MM.1S (cell line): ENCODE measurements at regions not wholly inside any gene's neighbourhood (a gene's known extent, or its start where the extent isn't known, plus 50 kb on each side); places are given as distances from the start of the nearest gene placed in this dataset.

ENCODE experiments used
- DNase-seq: peaks from one replicate; pipeline ENCODE4 v3.0.0-alpha.2; 2015
- H2AFZ ChIP-seq: fragments of 300-600 bp; sonication (generic); 2 replicates; pipeline ENCODE4 v1.6.0; 2016; ENCODE audit warnings: antibody characterized with exemption, low read length
- H3F3A ChIP-seq: fragments of 300-600 bp; sonication (generic); 2 replicates; pipeline ENCODE4 v1.6.1; 2016; ENCODE audit warnings: mild to moderate bottlenecking, antibody characterized with exemption, low read length, moderate library complexity, mixed read lengths; ENCODE audit not compliant: insufficient read depth
- H3K27ac ChIP-seq: fragments of 300-600 bp; sonication (generic); 2 replicates; pipeline ENCODE4 v1.5.1; 2016; ENCODE audit warnings: mild to moderate bottlenecking, low read length
- H3K27me3 ChIP-seq: fragments of 300-600 bp; sonication (generic); replicated peaks from 2 replicates; pipeline ENCODE4 v1.6.0; 2016; ENCODE audit warnings: low read length; ENCODE audit not compliant: insufficient read depth
- H3K36me3 ChIP-seq: fragments of 300-600 bp; sonication (generic); replicated peaks from 2 replicates; pipeline ENCODE4 v1.6.1; 2016; ENCODE audit warnings: mild to moderate bottlenecking, low read length, mixed read lengths; ENCODE audit not compliant: insufficient read depth
- H3K4me1 ChIP-seq: fragments of 300-600 bp; sonication (generic); 2 replicates; pipeline ENCODE4 v1.6.1; 2016; ENCODE audit warnings: low read length, mixed read lengths
- H3K4me2 ChIP-seq: fragments of 300-600 bp; sonication (generic); 2 replicates; pipeline ENCODE4 v1.6.0; 2016; ENCODE audit warnings: low read depth, low read length
- H3K4me3 ChIP-seq: fragments of 300-600 bp; sonication (generic); 2 replicates; pipeline ENCODE4 v1.5.1; 2016; ENCODE audit warnings: low read length, mixed read lengths
- H3K79me2 ChIP-seq: fragments of 300-600 bp; sonication (generic); 2 replicates; pipeline ENCODE4 v1.6.1; 2016; ENCODE audit warnings: mixed run types, low read length, mixed read lengths
- H3K9ac ChIP-seq: fragments of 300-600 bp; sonication (generic); 2 replicates; pipeline ENCODE4 v1.6.1; 2016; ENCODE audit warnings: low read length, mixed read lengths
- H3K9me2 ChIP-seq: fragments of 300-600 bp; sonication (generic); replicated peaks from 2 replicates; pipeline ENCODE4 v1.6.1; 2016; ENCODE audit warnings: mild to moderate bottlenecking, low read length, mixed read lengths; ENCODE audit not compliant: insufficient read depth
- H3K9me3 ChIP-seq: fragments of 300-600 bp; sonication (generic); replicated peaks from 2 replicates; pipeline ENCODE4 v1.6.1; 2016; ENCODE audit warnings: mild to moderate bottlenecking, low read length, mixed read lengths; ENCODE audit not compliant: insufficient read depth
- H4K20me1 ChIP-seq: fragments of 300-600 bp; sonication (generic); 2 replicates; pipeline ENCODE4 v1.6.1; 2016; ENCODE audit warnings: mild to moderate bottlenecking, low read length, moderate library complexity, mixed read lengths; ENCODE audit not compliant: insufficient read depth
- CTCF ChIP-seq: fragments of 300-600 bp; sonication (generic); IDR thresholded peaks from 2 replicates; pipeline ENCODE4 v1.5.1; 2016; ENCODE audit warnings: antibody characterized with exemption, low read length, mixed read lengths
- EZH2 ChIP-seq: fragments of 300-600 bp; sonication (generic); optimal IDR thresholded peaks from 2 replicates; pipeline ENCODE3; 2017; ENCODE audit warnings: low read depth, mild to moderate bottlenecking, antibody characterized with exemption, low read length, mixed read lengths
- EZH2phosphoT487 ChIP-seq: fragments of 300-600 bp; sonication (generic); IDR thresholded peaks from 2 replicates; pipeline ENCODE4 v1.6.1; 2018; ENCODE audit warnings: antibody characterized with exemption, low read length

DNA sequence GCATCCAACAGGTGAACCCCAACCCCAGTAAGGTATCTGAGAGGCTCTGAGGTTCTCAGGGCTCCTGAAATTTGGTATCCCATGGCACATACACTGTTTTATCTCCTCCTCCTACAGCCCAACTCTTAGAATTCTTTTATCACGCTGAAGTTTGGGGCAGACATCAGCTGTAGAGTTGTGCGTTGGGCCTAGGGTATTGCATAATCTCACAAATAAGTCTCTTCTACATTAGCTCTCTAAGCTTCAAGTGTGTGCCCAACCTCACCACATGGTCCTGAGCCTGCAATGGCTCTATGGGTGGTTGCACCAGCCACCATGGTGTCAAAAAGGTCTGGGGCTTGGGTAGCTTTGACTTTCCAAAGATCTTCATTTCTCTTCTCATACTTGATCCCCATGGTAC, 603.0 kb downstream of the BUD13 start:
- H3K79me2 ChIP-seq = no peaks in the 10 kb centered on the region
- no peak overlapping the region for H3K4me3 ChIP-seq
- no peaks in the 10 kb centered on the region for H3K36me3 ChIP-seq
- H3F3A ChIP-seq = no peaks in the 10 kb centered on the region
- H3K27ac ChIP-seq = no peak overlapping the region
- H3K4me2 ChIP-seq = no peak overlapping the region
- no peaks in the 10 kb centered on the region for H3K27me3 ChIP-seq
- TF ChIP-seq EZH2phosphoT487 (no peak), EZH2 (no peak), CTCF (no peak)
- H3K4me1 ChIP-seq = no peaks in the 10 kb centered on the region
- no peaks in the 10 kb centered on the region for H3K9me3 ChIP-seq
- H2AFZ ChIP-seq = no peak overlapping the region
- no peaks in the 10 kb centered on the region for H4K20me1 ChIP-seq
- H3K9ac ChIP-seq = no peak overlapping the region
- DNase-seq = no peak
- no peaks in the 10 kb centered on the region for H3K9me2 ChIP-seq

DNA sequence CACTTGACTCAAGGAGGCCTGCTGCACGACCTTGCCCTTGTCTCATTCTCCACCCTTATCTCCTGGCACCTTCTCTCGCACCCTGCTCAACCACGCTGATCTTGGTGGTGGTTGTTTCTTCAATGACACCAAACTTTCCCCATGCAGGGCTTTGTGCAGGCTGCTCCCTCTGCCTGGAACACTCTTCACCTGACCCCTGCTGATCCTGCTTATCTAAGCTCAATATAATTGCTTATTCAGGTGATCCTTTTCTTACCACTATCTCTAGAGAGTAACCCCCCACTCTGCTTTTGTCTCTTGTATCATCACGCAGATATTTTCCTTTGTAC, 604.4 kb downstream of the BUD13 start:
- Histone ChIP-seq H3K79me2 (no peaks in the 10 kb centered on the region), H2AFZ (no peak overlapping the region), H3K27ac (no peak overlapping the region), H3K4me2 (no peak overlapping the region), H3K4me3 (no peak overlapping the region), H3K9me3 (no peaks in the 10 kb centered on the region), H3K9me2 (no peaks in the 10 kb centered on the region), H3F3A (no peaks in the 10 kb centered on the region), H3K4me1 (no peaks in the 10 kb centered on the region), H3K36me3 (no peaks in the 10 kb centered on the region), H4K20me1 (no peaks in the 10 kb centered on the region), H3K9ac (no peak overlapping the region), H3K27me3 (no peaks in the 10 kb centered on the region)
- TF ChIP-seq CTCF = no peak
- no peak for TF ChIP-seq EZH2phosphoT487
- TF ChIP-seq EZH2 = no peak
- DNase-seq = no peak

DNA sequence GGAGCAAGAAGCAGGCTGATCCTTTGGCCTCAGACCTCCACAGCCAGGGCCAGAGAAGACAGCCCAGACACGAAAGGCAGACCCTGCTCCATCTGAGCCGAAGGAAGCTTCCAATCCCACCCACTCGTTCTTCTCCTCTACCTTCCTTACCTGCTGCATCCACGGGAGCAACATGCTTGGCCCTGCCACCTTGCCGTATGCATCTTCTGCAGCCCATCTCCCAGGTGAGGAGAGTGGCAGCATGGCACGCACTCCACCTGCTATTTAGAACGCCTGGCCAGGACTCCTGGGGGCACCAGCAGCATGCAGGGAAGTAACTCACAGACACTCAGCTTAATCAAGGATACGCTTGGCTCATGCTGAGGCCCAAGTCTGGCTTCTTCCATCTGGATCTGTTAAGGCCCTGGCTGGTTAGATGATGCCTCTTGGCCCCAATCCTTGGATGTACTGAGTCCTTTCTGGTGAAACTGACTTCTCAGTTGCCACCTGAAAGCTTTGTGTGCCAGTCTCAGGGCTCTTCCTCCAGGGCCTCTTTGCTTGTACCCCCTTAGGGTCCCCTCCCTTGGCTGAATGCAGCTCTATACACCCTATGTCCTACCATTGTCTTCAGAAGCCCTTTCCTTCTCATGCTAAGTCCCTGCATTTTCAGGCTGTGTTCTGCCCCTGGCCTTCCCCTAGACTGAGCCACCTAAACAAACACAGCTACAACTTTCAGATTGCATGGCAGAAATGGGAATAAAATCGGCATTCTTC, 604.9 kb downstream of the BUD13 start:
- Histone ChIP-seq H3K27ac (no peak overlapping the region), H3F3A (no peaks in the 10 kb centered on the region), H3K4me1 (no peaks in the 10 kb centered on the region), H2AFZ (no peak overlapping the region), H4K20me1 (no peaks in the 10 kb centered on the region), H3K79me2 (no peaks in the 10 kb centered on the region), H3K36me3 (no peaks in the 10 kb centered on the region), H3K9ac (no peak overlapping the region), H3K4me2 (no peak overlapping the region), H3K4me3 (no peak overlapping the region), H3K27me3 (no peaks in the 10 kb centered on the region), H3K9me3 (no peaks in the 10 kb centered on the region), H3K9me2 (no peaks in the 10 kb centered on the region)
- no peak for DNase-seq
- TF ChIP-seq CTCF = no peak
